Calu3 (cell line): ENCODE measurements at regions not wholly inside any gene's neighbourhood (a gene's known extent, or its start where the extent isn't known, plus 50 kb on each side); places are given as distances from the start of the nearest gene placed in this dataset.

ENCODE experiments used
- BruUV-seq: library from RNA; stranded (reverse); fragments of 400-500 nt; replicated peaks from 2 replicates; lab custom pipeline; 2021; lab: Mats Ljungman, UMichigan
- CTCF ChIA-PET: fragments of 300-600 bp; sonication (Branson Sonifier 250); formaldehyde crosslinking; loops from one replicate; lab custom pipeline; 2022; ENCODE audit warnings: antibody characterized with exemption; lab: Charles Lee
- DNase-seq: peaks from one replicate; pipeline ENCODE4 v3.0.0; 2022
- H3K27ac Mint-ChIP-seq: one replicate; pipeline ENCODE4 v1.8.0; 2022; ENCODE audit warnings: mixed read lengths; ENCODE audit not compliant: unreplicated experiment
- H3K27me3 Mint-ChIP-seq: one replicate; pipeline ENCODE4 v1.8.0; 2022; ENCODE audit warnings: mixed read lengths; ENCODE audit not compliant: unreplicated experiment
- H3K36me3 Mint-ChIP-seq: one replicate; pipeline ENCODE4 v1.8.0; 2022; ENCODE audit warnings: mild to moderate bottlenecking, moderate library complexity, mixed read lengths; ENCODE audit not compliant: insufficient read depth, unreplicated experiment
- H3K4me1 Mint-ChIP-seq: one replicate; pipeline ENCODE4 v1.8.0; 2022; ENCODE audit warnings: mild to moderate bottlenecking, low read depth, mixed read lengths; ENCODE audit not compliant: unreplicated experiment
- H3K4me3 Mint-ChIP-seq: one replicate; pipeline ENCODE4 v1.8.0; 2022; ENCODE audit warnings: mild to moderate bottlenecking, low read depth, moderate library complexity, mixed read lengths; ENCODE audit not compliant: unreplicated experiment
- H3K9me3 Mint-ChIP-seq: one replicate; pipeline ENCODE4 v1.8.0; 2022; ENCODE audit warnings: low read depth, mixed read lengths; ENCODE audit not compliant: unreplicated experiment
- CTCF ChIP-seq: fragments of 200-600 bp; IDR thresholded peaks from one replicate; pipeline ENCODE4 v1.8.0; 2022; ENCODE audit warnings: antibody characterized with exemption; ENCODE audit not compliant: unreplicated experiment
- intact Hi-C: fragments of 100-400 bp; cut with micrococcal nuclease; formaldehyde crosslinking; loops from one replicate; pipeline ENCODE4 v1.10.0; 2022; ENCODE audit not compliant: unreplicated experiment

DNA sequence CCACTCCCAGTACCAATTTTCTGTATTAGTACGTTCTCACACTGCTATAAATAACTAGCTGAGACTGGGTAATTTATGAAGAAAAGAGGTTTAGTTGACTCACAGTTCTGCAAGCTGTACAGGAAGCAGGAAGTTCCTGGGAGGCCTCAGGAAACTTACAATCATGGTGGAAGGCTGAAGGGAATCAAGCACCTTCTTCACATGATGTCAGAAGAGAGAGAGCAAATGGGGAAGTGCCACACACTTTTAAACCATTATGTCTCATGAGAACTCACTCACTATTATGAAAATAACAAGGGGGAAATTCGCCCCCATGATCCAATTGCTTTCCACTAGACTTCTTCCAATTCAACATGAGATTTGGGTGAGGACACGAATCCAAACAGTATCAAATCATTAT lies 271.4 kb downstream of the ETS1 start:
- Mint-ChIP-seq H3K27me3 (no peaks in the 10 kb centered on the region), H3K4me3 (no peak overlapping the region), H3K9me3 (peaks cover 4% of the 10 kb centered on the region), H3K27ac (no peak overlapping the region), H3K4me1 (no peaks in the 10 kb centered on the region), H3K36me3 (no peaks in the 10 kb centered on the region)
- no TSS peak for BruUV-seq
- CTCF ChIA-PET: no interaction called here
- no peak for DNase-seq
- intact Hi-C loops: no loop called here
- TF ChIP-seq CTCF: no peak

- no peak overlapping the region for H3K27ac Mint-ChIP-seq
- no peak for DNase-seq
- CTCF ChIA-PET: no interaction called here
- BruUV-seq: no TSS peak
- H3K4me1 Mint-ChIP-seq: no peaks in the 10 kb centered on the region
- H3K9me3 Mint-ChIP-seq: peaks cover 4% of the 10 kb centered on the region
- H3K36me3 Mint-ChIP-seq: no peaks in the 10 kb centered on the region
- H3K27me3 Mint-ChIP-seq: no peaks in the 10 kb centered on the region
- TF ChIP-seq CTCF: no peak
- H3K4me3 Mint-ChIP-seq: no peak overlapping the region
- intact Hi-C loops: no loop called here
These were observed 273.4 kb downstream of the ETS1 start for GRCh38 chr11:128313931-128314330.

- H3K4me1 Mint-ChIP-seq: no peaks in the 10 kb centered on the region
- no peak for TF ChIP-seq CTCF
- intact Hi-C loops: no loop called here
These were observed 275.3 kb downstream of the ETS1 start for GRCh38 chr11:128311742-128312719.

DNA sequence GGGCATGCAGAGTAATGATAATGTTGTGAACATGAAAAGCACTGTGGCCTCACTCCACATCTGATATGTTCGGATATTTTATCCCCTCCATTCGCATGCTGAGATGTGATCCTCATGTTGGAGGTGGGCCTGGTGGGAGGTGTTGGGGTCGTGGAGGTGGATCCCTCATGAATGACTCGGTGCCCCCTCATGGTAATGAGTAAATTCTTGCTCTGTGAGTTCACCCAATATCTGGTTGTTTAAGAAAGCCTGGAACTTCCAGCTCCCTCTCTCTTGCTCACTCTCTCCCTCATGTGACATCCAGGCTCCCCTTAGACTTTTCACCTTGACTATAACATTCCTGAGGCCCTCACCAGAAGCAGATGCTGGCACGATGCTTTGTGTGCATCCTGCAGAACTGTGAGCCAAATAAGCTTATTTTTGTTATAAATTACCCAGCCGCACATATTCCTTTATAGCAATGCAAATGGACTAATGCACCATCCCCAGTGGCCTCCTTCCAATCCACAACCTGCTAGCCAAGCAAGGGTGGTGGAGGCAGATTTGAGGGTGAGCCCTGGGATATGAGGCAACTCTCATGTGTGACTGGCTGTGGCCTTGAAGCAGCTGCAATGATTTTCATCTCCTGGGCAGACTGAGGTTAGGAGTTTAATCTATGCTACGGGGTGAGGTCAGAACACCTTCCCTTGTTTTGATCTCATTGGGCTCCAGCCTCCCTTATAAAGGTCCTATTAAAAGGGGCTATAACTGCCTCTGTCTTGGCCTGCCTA lies 276.5 kb downstream of the ETS1 start:
- no peak overlapping the region for H3K4me3 Mint-ChIP-seq
- no peak for DNase-seq
- no peaks in the 10 kb centered on the region for H3K36me3 Mint-ChIP-seq
- BruUV-seq: no TSS peak
- no peaks in the 10 kb centered on the region for H3K27me3 Mint-ChIP-seq
- H3K4me1 Mint-ChIP-seq: no peaks in the 10 kb centered on the region
- H3K27ac Mint-ChIP-seq: no peak overlapping the region
- intact Hi-C loops: no loop called here
- CTCF ChIA-PET: interaction anchor here (0.5 kb wide), 1 partner anchor 38 kb away, joined by 3 read pairs; no protein-coding TSS in a partner anchor
- peaks cover 4% of the 10 kb centered on the region for H3K9me3 Mint-ChIP-seq
- no peak for TF ChIP-seq CTCF

More at GRCh38 chr11:128311742-128312719, 275.3 kb downstream of the ETS1 start:
- H3K27me3 Mint-ChIP-seq: no peaks in the 10 kb centered on the region
- no peak overlapping the region for H3K27ac Mint-ChIP-seq
- DNase-seq: no peak
- H3K4me3 Mint-ChIP-seq: no peak overlapping the region
- H3K36me3 Mint-ChIP-seq: no peaks in the 10 kb centered on the region
- CTCF ChIA-PET: no interaction called here
- H3K9me3 Mint-ChIP-seq: peaks cover 4% of the 10 kb centered on the region
- BruUV-seq: no TSS peak
